Endothelial cell (in vitro differentiated cells): ENCODE measurements at regions not wholly inside any gene's neighbourhood (a gene's known extent, or its start where the extent isn't known, plus 50 kb on each side); places are given as distances from the start of the nearest gene placed in this dataset.

Experiments used
- DNase-seq: peaks from one replicate; pipeline ENCODE4 v3.0.0; 2021; ENCODE audit warnings: low spot score
- H3K27ac Mint-ChIP-seq: one replicate; pipeline ENCODE4 v1.8.0; 2021; ENCODE audit warnings: mixed read lengths, inconsistent platforms; ENCODE audit not compliant: unreplicated experiment
- H3K27me3 Mint-ChIP-seq: one replicate; pipeline ENCODE4 v1.8.0; 2021; ENCODE audit warnings: mild to moderate bottlenecking, moderate library complexity, mixed read lengths, inconsistent platforms; ENCODE audit not compliant: unreplicated experiment
- H3K36me3 Mint-ChIP-seq: one replicate; pipeline ENCODE4 v1.8.0; 2021; ENCODE audit warnings: mild to moderate bottlenecking, low read depth, mixed read lengths, inconsistent platforms; ENCODE audit not compliant: unreplicated experiment
- H3K4me1 Mint-ChIP-seq: one replicate; pipeline ENCODE4 v1.8.0; 2021; ENCODE audit warnings: mild to moderate bottlenecking, mixed read lengths, inconsistent platforms; ENCODE audit not compliant: unreplicated experiment
- H3K4me3 Mint-ChIP-seq: one replicate; pipeline ENCODE4 v1.8.0; 2021; ENCODE audit warnings: mild to moderate bottlenecking, mixed read lengths, inconsistent platforms; ENCODE audit not compliant: unreplicated experiment
- H3K9me3 Mint-ChIP-seq: one replicate; pipeline ENCODE4 v1.8.0; 2021; ENCODE audit warnings: mixed read lengths, inconsistent platforms; ENCODE audit not compliant: unreplicated experiment
- CTCF ChIP-seq: fragments of 200-600 bp; sonication (generic); IDR thresholded peaks from one replicate; pipeline ENCODE4 v1.5.0; 2021; ENCODE audit warnings: antibody characterized with exemption; ENCODE audit not compliant: unreplicated experiment

DNA sequence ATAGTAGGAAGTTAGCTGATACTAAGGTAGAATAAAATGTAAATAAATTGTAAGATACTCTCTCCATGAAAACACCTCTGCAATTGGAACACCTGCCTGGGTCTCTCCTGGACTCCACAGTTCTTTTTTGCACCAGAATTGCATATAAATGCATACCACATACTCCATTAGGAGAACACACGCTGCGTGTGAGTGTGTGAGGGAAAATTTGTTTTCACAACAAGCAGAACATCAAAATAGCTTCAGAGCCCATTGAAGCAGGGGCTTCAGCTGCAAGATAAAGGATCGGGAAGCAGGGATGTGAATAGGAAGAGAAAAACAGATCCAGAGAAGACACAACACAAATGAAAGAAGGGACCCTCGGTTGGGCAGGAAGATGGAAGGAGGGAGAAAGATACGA lies 389.8 kb upstream of the BRINP1 start:
- Mint-ChIP-seq H3K27ac (no peak overlapping the region), H3K9me3 (no peaks in the 10 kb centered on the region), H3K4me1 (no peaks in the 10 kb centered on the region), H3K4me3 (no peak overlapping the region), H3K27me3 (no peaks in the 10 kb centered on the region), H3K36me3 (no peaks in the 10 kb centered on the region)
- DNase-seq: no peak
- no peak for TF ChIP-seq CTCF

GRCh38 chr9:119758241-119758640 lies 389.0 kb upstream of the BRINP1 start:
- no peak for DNase-seq
- H3K9me3 Mint-ChIP-seq: no peaks in the 10 kb centered on the region
- no peak for TF ChIP-seq CTCF
- H3K27ac Mint-ChIP-seq: no peak overlapping the region
- H3K27me3 Mint-ChIP-seq: no peaks in the 10 kb centered on the region
- no peaks in the 10 kb centered on the region for H3K36me3 Mint-ChIP-seq
- no peak overlapping the region for H3K4me3 Mint-ChIP-seq
- H3K4me1 Mint-ChIP-seq: no peaks in the 10 kb centered on the region

DNA sequence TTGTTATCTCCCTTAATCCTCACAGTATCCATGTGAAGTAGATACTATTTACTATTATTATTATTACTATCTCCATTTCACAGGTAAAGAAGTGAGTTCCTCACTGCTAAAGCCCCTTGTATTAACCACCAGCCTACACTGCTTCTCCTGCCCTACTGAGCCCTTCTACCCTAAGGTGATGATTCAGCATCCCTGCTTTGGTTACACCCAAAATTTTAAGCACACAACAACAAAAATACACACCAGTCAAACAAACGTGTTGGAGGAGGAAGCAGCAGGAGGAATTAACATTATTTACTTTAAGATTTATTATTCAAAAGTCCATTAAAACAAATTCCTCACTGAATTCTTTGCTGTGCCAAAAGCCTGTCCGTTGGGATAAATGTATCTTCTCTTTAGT lies 370.2 kb upstream of the BRINP1 start:
- Mint-ChIP-seq H3K4me3 (no peak overlapping the region), H3K9me3 (peaks cover 6% of the 10 kb centered on the region), H3K36me3 (peaks cover 3% of the 10 kb centered on the region), H3K27me3 (peaks cover 5% of the 10 kb centered on the region), H3K27ac (no peak overlapping the region), H3K4me1 (no peaks in the 10 kb centered on the region)
- TF ChIP-seq CTCF: no peak
- no peak for DNase-seq

DNA sequence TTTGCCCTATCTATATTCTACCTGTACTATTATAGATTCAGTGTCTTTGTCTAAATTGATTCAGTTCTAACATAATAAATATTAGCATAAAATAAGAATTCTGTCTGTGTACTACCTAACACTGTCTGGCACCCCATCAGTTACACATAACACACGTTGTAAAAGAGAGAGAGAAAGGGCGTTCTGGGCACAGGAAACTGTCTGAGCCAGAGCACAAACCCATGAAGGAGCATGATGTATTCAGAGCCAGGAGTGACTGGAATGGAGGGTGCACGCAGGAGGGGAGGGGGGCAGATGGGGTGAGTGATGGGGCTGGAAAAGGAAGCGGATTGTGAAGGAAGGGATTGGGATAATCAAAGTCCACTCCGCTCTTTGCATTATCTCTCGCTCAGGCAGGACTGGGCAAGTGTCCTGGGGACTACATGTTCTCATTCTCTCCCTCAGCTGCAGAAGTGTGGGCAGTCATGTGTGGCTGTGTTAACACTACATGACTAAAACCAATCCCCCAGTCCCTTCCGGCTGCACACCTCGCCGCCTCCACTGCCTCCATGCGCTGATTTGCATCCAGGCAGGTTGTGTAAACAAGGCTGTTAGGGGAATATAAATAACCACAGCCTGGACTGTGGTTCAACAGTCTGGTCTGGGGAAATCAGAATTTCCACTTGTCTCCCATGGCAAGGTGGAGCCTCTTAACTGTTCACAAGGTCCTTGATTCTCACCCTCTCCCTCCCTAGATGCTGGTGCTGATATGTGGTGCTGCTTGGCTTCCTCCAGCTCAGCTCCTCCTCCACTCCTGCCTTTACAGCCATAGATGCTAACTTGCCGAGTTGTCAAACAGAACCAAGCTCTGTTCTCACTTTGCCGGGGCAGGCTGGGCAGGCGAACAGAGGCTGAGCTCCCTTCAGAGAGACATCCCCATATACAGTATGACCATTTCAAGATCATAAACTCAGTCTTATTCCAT lies 367.5 kb upstream of the BRINP1 start:
- peaks cover 2% of the 10 kb centered on the region for H3K27me3 Mint-ChIP-seq
- TF ChIP-seq CTCF: no peak
- H3K27ac Mint-ChIP-seq: no peak overlapping the region
- no peaks in the 10 kb centered on the region for H3K36me3 Mint-ChIP-seq
- H3K4me1 Mint-ChIP-seq: no peaks in the 10 kb centered on the region
- no peaks in the 10 kb centered on the region for H3K9me3 Mint-ChIP-seq
- no peak for DNase-seq
- no peak overlapping the region for H3K4me3 Mint-ChIP-seq

DNA sequence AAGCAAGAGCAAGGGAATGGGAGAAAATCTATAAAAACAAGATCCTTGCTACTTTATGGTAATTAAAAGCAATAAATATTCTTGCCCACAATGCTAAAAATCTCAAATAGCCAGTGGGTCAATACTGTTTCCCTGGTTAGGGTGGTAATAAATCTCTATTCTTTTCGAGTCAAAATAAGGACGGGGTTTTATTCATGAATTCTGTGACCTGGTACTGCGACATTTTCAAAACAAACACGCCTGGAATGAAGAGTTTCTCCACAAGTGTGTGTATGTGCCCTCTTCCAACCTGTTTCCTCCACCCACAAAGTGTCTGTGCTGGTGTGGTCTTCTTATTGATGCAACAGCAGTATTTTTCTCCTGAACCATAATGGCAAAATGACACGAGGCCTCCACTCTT lies 358.8 kb upstream of the BRINP1 start:
- Mint-ChIP-seq H3K36me3 (no peaks in the 10 kb centered on the region), H3K9me3 (no peaks in the 10 kb centered on the region), H3K4me1 (peaks cover 5% of the 10 kb centered on the region), H3K4me3 (no peak overlapping the region), H3K27ac (no peak overlapping the region), H3K27me3 (peaks cover 1% of the 10 kb centered on the region)
- DNase-seq: no peak
- TF ChIP-seq CTCF: no peak
